Transverse colon (tissue), 4 donors: ENCODE measurements at regions not wholly inside any gene's neighbourhood (a gene's known extent, or its start where the extent isn't known, plus 50 kb on each side); places are given as distances from the start of the nearest gene placed in this dataset.
A peak's percentile ranks its signal among the peaks of the same experiment; 100 is the strongest.

Experiments
- DNase-seq: peaks from one replicate; pipeline ENCODE4 v3.0.0-alpha.2; 2019
- H3K27ac ChIP-seq, 4 donors: fragments of 200-600 bp; sonication (generic); 2 replicates each; pipeline ENCODE4 v1.5.1; 2016 to 2018; ENCODE audit warnings: inconsistent platforms in 4 of 4
- H3K27me3 ChIP-seq: fragments of 200-600 bp; sonication (generic); 2 replicates; pipeline ENCODE4 v1.5.1; 2017; ENCODE audit warnings: inconsistent platforms
- H3K36me3 ChIP-seq, 4 donors: fragments of 200-600 bp; sonication (generic); 2 replicates each; pipeline ENCODE4 v1.5.1; 2017 to 2019; ENCODE audit warnings: inconsistent platforms in 4 of 4
- H3K4me1 ChIP-seq, 4 donors: fragments of 200-600 bp; sonication (generic); 2 replicates each; pipeline ENCODE4 v1.5.1; 2017 to 2020; ENCODE audit warnings: inconsistent platforms in 4 of 4
- H3K4me3 ChIP-seq, 4 donors: fragments of 200-600 bp; sonication (generic); 1 replicate in 1 of 4; 2 replicates in 3 of 4; pipeline versions ENCODE4 v1.5.1 to v1.6.1; 2017 to 2019; ENCODE audit warnings: inconsistent platforms in 4 of 4
- H3K9me3 ChIP-seq, 2 donors: fragments of 200-600 bp; sonication (generic); 2 replicates each; pipeline ENCODE4 v1.5.1; 2017 to 2019; ENCODE audit warnings: inconsistent platforms in 2 of 2
- CTCF ChIP-seq, 5 experiments: fragments of 200-600 bp in 3 of 5; fragments of 450-650 bp in 2 of 5; sonication (generic) in 3 of 5; IDR thresholded peaks; 1 replicate in 2 of 5; 2 replicates in 3 of 5; pipeline ENCODE4 v1.5.1; 2016 to 2017; ENCODE audit warnings: antibody characterized with exemption in 5 of 5, inconsistent platforms in 3 of 5, mild to moderate bottlenecking in 2 of 5, moderate library complexity in 1 of 5
- EP300 ChIP-seq: sonication (generic); formaldehyde crosslinking; IDR thresholded peaks from one replicate; pipeline ENCODE4 v1.6.1; 2017; ENCODE audit warnings: antibody characterized with exemption, low read depth
- POLR2A ChIP-seq: fragments of 450-650 bp; IDR thresholded peaks from one replicate; pipeline ENCODE4 v1.6.1; 2016; ENCODE audit warnings: antibody characterized with exemption, mild to moderate bottlenecking, moderate library complexity
- POLR2AphosphoS5 ChIP-seq, 3 donors: sonication (generic); formaldehyde crosslinking; IDR thresholded peaks; one replicate each; pipeline ENCODE4 v1.6.1; 2016; ENCODE audit warnings: antibody characterized with exemption in 3 of 3
- WGBS, 2 donors: methylation state at CpG; one replicate each; pipeline ENCODE4 v1.1.5; 2018; ENCODE audit warnings: low coverage in 1 of 2; 5-methylcytosine and 5-hydroxymethylcytosine counted together
- in situ Hi-C, 4 donors: fragments of 200-750 bp; cut with MboI; loops; one replicate each; pipeline versions ENCODE4 v1.15.0 to v1.15.1; 2017; ENCODE audit warnings: low sequenced_read_pairs in 3 of 4, low pct_ligation_motif_present in 1 of 4, low pct_unique_long_range_greater_than_20kb in 1 of 4
- intact Hi-C: fragments of 100-400 bp; cut with DNase I; formaldehyde crosslinking; loops from one replicate; pipeline ENCODE4 v1.15.1; 2023; ENCODE audit warnings: low total_unique reads

GRCh38 chr7:116351966-116352365 lies 141.6 kb downstream of the TES start:
- intact Hi-C loops, result loop anchor here (10.0 kb wide), 1 partner anchor 173 kb away; the partner anchor contains the start of gene CAV1

DNA sequence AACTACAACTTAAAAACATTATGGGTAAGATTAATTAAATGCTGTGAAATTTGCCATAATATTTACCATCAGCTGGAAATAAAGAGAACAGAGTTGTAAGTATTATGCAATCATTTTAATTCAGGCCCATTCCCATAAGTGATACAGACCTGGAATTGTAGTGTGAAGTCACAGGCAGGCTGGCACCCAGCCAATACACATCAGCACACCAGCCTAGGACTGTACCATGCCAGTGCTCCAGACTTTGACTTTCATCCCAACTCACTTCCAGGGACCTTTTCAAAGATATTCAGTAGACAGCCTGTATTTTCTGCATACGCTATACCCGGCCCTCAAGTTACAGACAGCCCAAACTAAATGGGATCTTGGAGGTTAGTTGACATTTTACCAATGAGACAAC lies 143.3 kb downstream of the TES start:
- Histone ChIP-seq H3K36me3 (no peaks in the 10 kb centered on the region), H3K9me3 (no peaks in the 10 kb centered on the region), H3K4me3 (no peak overlapping the region), H3K27ac (peak overlapping the region; percentile 76 to 88 (median 82)), H3K27me3 (no peaks in the 10 kb centered on the region), H3K4me1 (peaks cover 0 to 37% (median 8%) of the 10 kb centered on the region in 4 donors)
- in situ Hi-C loops (no loop called here), intact Hi-C loops (loop anchor here (10.0 kb wide), 1 partner anchor 171 kb away; the partner anchor contains the start of gene CAV1)
- TF ChIP-seq EP300 (no peak), POLR2A (no peak), CTCF (IDR thresholded peaks at IDR 0.05) (no peak), POLR2AphosphoS5 (IDR thresholded peaks at IDR 0.05) (no peak)
- peak; percentile 22 for DNase-seq
- 74 to 85% methylated on average over 2 of the region's 2 CpGs for WGBS, 2 donors

More at GRCh38 chr7:116351966-116352365, 141.6 kb downstream of the TES start:
- Histone ChIP-seq H3K36me3 (no peaks in the 10 kb centered on the region), H3K4me1 (peaks cover 0 to 33% (median 8%) of the 10 kb centered on the region in 4 donors), H3K9me3 (no peaks in the 10 kb centered on the region), H3K27me3 (no peaks in the 10 kb centered on the region), H3K27ac (peak overlapping the region in 1 of 4 donors; percentile 88), H3K4me3 (no peak overlapping the region)
- no peak for DNase-seq
- TF ChIP-seq POLR2A (no peak), EP300 (no peak), CTCF (IDR thresholded peaks at IDR 0.05) (no peak), POLR2AphosphoS5 (IDR thresholded peaks at IDR 0.05) (no peak)
- 94 to 100% methylated on average over 6 of the region's 6 CpGs for WGBS, 2 donors
- in situ Hi-C loops, result no loop called here

- 65 to 82% methylated on average over 5 to 6 of the region's 6 CpGs for WGBS, 2 donors
- H3K27ac ChIP-seq, result peak overlapping the region; percentile 76 to 88 (median 82)
- intact Hi-C loops, result loop anchor here (10.0 kb wide), 1 partner anchor 171 kb away; the partner anchor contains the start of gene CAV1
- H3K4me3 ChIP-seq, result no peak overlapping the region
- in situ Hi-C loops, result no loop called here
- H3K4me1 ChIP-seq, result peaks cover 0 to 37% (median 8%) of the 10 kb centered on the region in 4 donors
- no peaks in the 10 kb centered on the region for H3K27me3 ChIP-seq
- H3K36me3 ChIP-seq, result no peaks in the 10 kb centered on the region
- TF ChIP-seq POLR2AphosphoS5 (IDR thresholded peaks at IDR 0.05) (peak in 1 of 3 donors; percentile 19), POLR2A (no peak), CTCF (IDR thresholded peaks at IDR 0.05) (peak in 1 of 5 experiments; percentile 27), EP300 (no peak)
- DNase-seq, result peak; percentile 15
- H3K9me3 ChIP-seq, result no peaks in the 10 kb centered on the region
Measured at GRCh38 chr7:116354171-116354545, 143.8 kb downstream of the TES start.

- H3K36me3 ChIP-seq, result no peaks in the 10 kb centered on the region
- peaks cover 0 to 37% (median 8%) of the 10 kb centered on the region in 4 donors for H3K4me1 ChIP-seq
- TF ChIP-seq EP300 (no peak), POLR2A (no peak), CTCF (IDR thresholded peaks at IDR 0.05) (no peak), POLR2AphosphoS5 (IDR thresholded peaks at IDR 0.05) (peak; percentile 25 to 40 (median 26))
- intact Hi-C loops, result loop anchor here (10.0 kb wide), 1 partner anchor 170 kb away; the partner anchor contains the start of gene CAV1
- DNase-seq, result peak; percentile 28
- no peak overlapping the region for H3K4me3 ChIP-seq
- H3K27me3 ChIP-seq, result no peaks in the 10 kb centered on the region
- no peaks in the 10 kb centered on the region for H3K9me3 ChIP-seq
- WGBS, 2 donors, result 39 to 83% methylated on average over 1 to 10 of the region's 10 CpGs
- in situ Hi-C loops, result no loop called here
- H3K27ac ChIP-seq, result peak overlapping the region; percentile 76 to 88 (median 82)
Measured at GRCh38 chr7:116354546-116355423, 144.4 kb downstream of the TES start.
